Endothelial cell of umbilical vein (primary cell): ENCODE measurements at regions not wholly inside any gene's neighbourhood (a gene's known extent, or its start where the extent isn't known, plus 50 kb on each side); places are given as distances from the start of the nearest gene placed in this dataset.

Experiments
- BruUV-seq: library from RNA; stranded (reverse); fragments of 400-500 nt; replicated peaks from 2 replicates; lab custom pipeline; 2021; lab: Mats Ljungman, UMichigan
- CTCF ChIA-PET: fragments of 300-600, 350-600 bp; sonication (Branson Sonifier 250); formaldehyde crosslinking; loops from one replicate; lab custom pipeline; 2021; ENCODE audit warnings: antibody characterized with exemption, inconsistent platforms; lab: Charles Lee
- POLR2A ChIA-PET: fragments of 300-600, 350-600 bp; sonication (Branson Sonifier 250); formaldehyde crosslinking; loops from one replicate; lab custom pipeline; 2021; ENCODE audit warnings: antibody characterized with exemption, inconsistent platforms; lab: Charles Lee
- DNase-seq: peaks from one replicate; pipeline ENCODE4 v3.0.0-alpha.2; 2011; ENCODE audit warnings: low read depth, low spot score
- FAIRE-seq: peaks from 2 replicates; lab custom pipeline; 2011; peaks lifted over from hg19 to GRCh38; lab: Jason Lieb, UNC
- H2AFZ ChIP-seq: 2 replicates; pipeline ENCODE4 v1.6.0; 2012; ENCODE audit warnings: low read depth, low read length, control low read depth, inconsistent platforms
- H3K27ac ChIP-seq: 2 replicates; pipeline ENCODE4 v1.5.1; 2011; ENCODE audit warnings: low read depth, mild to moderate bottlenecking, control low read depth, low read length, moderate library complexity; ENCODE audit not compliant: insufficient read depth
- H3K27me3 ChIP-seq, 2 experiments: 2 replicates each; pipeline versions ENCODE4 v1.6.0 to v1.6.1; 2011; ENCODE audit warnings: low read length in 2 of 2, mixed read lengths in 1 of 2; ENCODE audit not compliant: control insufficient read depth in 2 of 2, insufficient read depth in 2 of 2
- H3K36me3 ChIP-seq, 2 experiments: 2 replicates in 1 of 2; 3 replicates in 1 of 2; pipeline ENCODE4 v1.5.1; 2011; ENCODE audit warnings: low read length in 2 of 2, mild to moderate bottlenecking in 1 of 2, moderate library complexity in 1 of 2; ENCODE audit not compliant: control insufficient read depth in 2 of 2, insufficient read depth in 2 of 2; ENCODE audit errors: extremely low read depth in 1 of 2
- H3K4me1 ChIP-seq: 3 replicates; pipeline ENCODE4 v1.5.1; 2011; ENCODE audit warnings: mild to moderate bottlenecking, low read length; ENCODE audit not compliant: control insufficient read depth, insufficient read depth; ENCODE audit errors: extremely low read depth
- H3K4me2 ChIP-seq: 2 replicates; pipeline ENCODE4 v1.6.1; 2011; ENCODE audit warnings: low read length, control low read depth, mixed read lengths; ENCODE audit not compliant: insufficient read depth
- H3K4me3 ChIP-seq, 3 experiments: fragments of 200-600 bp in 1 of 3; sonication (generic), shearing (Covaris generic) in 1 of 3; replicated peaks in 1 of 3; 2 replicates each; pipeline ENCODE4 v1.5.1; 2011 to 2016; ENCODE audit warnings: control low read depth in 3 of 3, low read length in 3 of 3, mild to moderate bottlenecking in 2 of 3, inconsistent platforms in 1 of 3, low read depth in 1 of 3, moderate library complexity in 1 of 3; ENCODE audit not compliant: insufficient read depth in 1 of 3
- H3K79me2 ChIP-seq: 2 replicates; pipeline ENCODE4 v1.6.0; 2012; ENCODE audit warnings: low read length, inconsistent platforms; ENCODE audit not compliant: control insufficient read depth, insufficient read depth
- H3K9ac ChIP-seq: replicated peaks from 2 replicates; pipeline ENCODE3; 2011; ENCODE audit warnings: low read length, control low read depth; ENCODE audit not compliant: insufficient read depth; ENCODE audit errors: extremely low read depth
- H3K9me1 ChIP-seq: replicated peaks from 3 replicates; pipeline ENCODE4 v1.6.0; 2011; ENCODE audit warnings: mild to moderate bottlenecking, low read length; ENCODE audit not compliant: control insufficient read depth, insufficient read depth; ENCODE audit errors: extremely low read depth
- H3K9me3 ChIP-seq: replicated peaks from 2 replicates; pipeline ENCODE4 v1.5.1; 2012; ENCODE audit warnings: low read length, inconsistent platforms; ENCODE audit not compliant: control insufficient read depth, insufficient read depth
- H4K20me1 ChIP-seq: replicated peaks from 2 replicates; pipeline ENCODE3; 2011; ENCODE audit warnings: mild to moderate bottlenecking, low read length; ENCODE audit not compliant: control insufficient read depth, insufficient read depth; ENCODE audit errors: extremely low read depth
- EZH2 ChIP-seq: IDR thresholded peaks from 2 replicates; pipeline ENCODE4 v1.6.1; 2012; ENCODE audit warnings: borderline replicate concordance, low read depth, mild to moderate bottlenecking, moderate library complexity, low read length, inconsistent platforms; ENCODE audit not compliant: severe bottlenecking
- FOS ChIP-seq: IDR thresholded peaks from 2 replicates; pipeline ENCODE4 v1.6.1; 2011; ENCODE audit warnings: mild to moderate bottlenecking, low read length, moderate library complexity, borderline replicate concordance; ENCODE audit not compliant: insufficient read depth
- GATA2 ChIP-seq: IDR thresholded peaks from 2 replicates; pipeline ENCODE4 v1.7.0; 2011; ENCODE audit warnings: low read depth, mild to moderate bottlenecking, moderate library complexity, mixed read lengths, low read length; ENCODE audit not compliant: insufficient read length, insufficient read depth
- JUN ChIP-seq: IDR thresholded peaks from 2 replicates; pipeline ENCODE4 v1.6.1; 2011; ENCODE audit warnings: borderline replicate concordance, low read depth; ENCODE audit not compliant: insufficient read length, insufficient read depth
- MAX ChIP-seq: IDR thresholded peaks from 2 replicates; pipeline ENCODE4 v1.6.1; 2011; ENCODE audit not compliant: insufficient read depth, insufficient read length
- MYC ChIP-seq: IDR thresholded peaks from one replicate; pipeline ENCODE4 v1.6.1; 2011; ENCODE audit warnings: mild to moderate bottlenecking, low read depth, low read length
- POLR2A ChIP-seq: IDR thresholded peaks from 2 replicates; pipeline ENCODE4 v1.6.1; 2012; ENCODE audit warnings: low read depth, mild to moderate bottlenecking, control low read depth, low read length
- POLR2AphosphoS5 ChIP-seq: IDR thresholded peaks from 2 replicates; pipeline ENCODE4 v1.6.1; 2012; ENCODE audit warnings: low read depth, mild to moderate bottlenecking, control low read depth, low read length, moderate library complexity; ENCODE audit not compliant: insufficient read depth
- dilution Hi-C: fragments of 300-500 bp; cut with MboI; formaldehyde crosslinking; loops from one replicate; pipeline ENCODE4 v1.15.0; 2019; ENCODE audit warnings: low sequenced_read_pairs; ENCODE audit not compliant: extremely low pct_ligation_motif_present
- intact Hi-C: fragments of 100-400 bp; cut with micrococcal nuclease; formaldehyde crosslinking; loops from one replicate; pipeline ENCODE4 v1.10.0; 2022
- TF ChIP-seq, protein P1 (sequence below), 2 donors: IDR thresholded peaks; 1 replicate in 1 of 2; 2 replicates in 1 of 2; pipeline ENCODE4 v1.5.1; 2011; ENCODE audit warnings: low read length in 2 of 2, mild to moderate bottlenecking in 2 of 2, moderate library complexity in 2 of 2, control low read depth in 1 of 2, inconsistent platforms in 1 of 2, low read depth in 1 of 2; ENCODE audit not compliant: insufficient read depth in 1 of 2; ENCODE audit errors: extremely low read depth in 1 of 2

DNA sequence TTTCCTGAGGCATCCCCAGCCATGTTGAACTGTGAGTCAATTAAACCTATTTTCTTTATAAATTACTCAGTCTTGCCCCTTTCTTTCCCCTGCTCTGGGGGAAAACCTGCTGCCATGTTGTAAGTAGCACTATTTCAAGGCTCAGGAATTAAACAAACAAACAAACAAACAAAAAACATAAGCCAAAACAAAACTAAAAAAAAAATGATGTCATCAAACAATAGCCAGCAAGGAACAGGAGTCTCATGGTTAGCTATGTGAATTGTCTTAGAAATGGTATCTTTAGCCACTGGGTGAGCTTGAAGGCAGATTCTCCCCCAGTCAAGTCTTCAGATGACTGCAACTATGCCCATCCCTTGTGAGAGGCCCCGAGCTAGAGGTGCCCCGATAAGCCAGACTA is 823.4 kb upstream of the ZEB2 start:
- Histone ChIP-seq H3K36me3 (no peaks in the 10 kb centered on the region), H3K9me1 (no peaks in the 10 kb centered on the region), H3K4me2 (no peak overlapping the region), H3K27ac (no peak overlapping the region), H3K9ac (no peak overlapping the region), H3K9me3 (no peaks in the 10 kb centered on the region), H4K20me1 (no peaks in the 10 kb centered on the region), H3K4me3 (no peak overlapping the region), H2AFZ (no peak overlapping the region), H3K79me2 (no peaks in the 10 kb centered on the region), H3K27me3 (no peaks in the 10 kb centered on the region), H3K4me1 (no peaks in the 10 kb centered on the region)
- POLR2A ChIA-PET = no interaction called here
- TF ChIP-seq MYC (no peak), GATA2 (no peak), FOS (no peak), EZH2 (no peak), POLR2A (no peak), MAX (no peak), JUN (no peak), POLR2AphosphoS5 (no peak)
- TF ChIP-seq, protein P1, sequence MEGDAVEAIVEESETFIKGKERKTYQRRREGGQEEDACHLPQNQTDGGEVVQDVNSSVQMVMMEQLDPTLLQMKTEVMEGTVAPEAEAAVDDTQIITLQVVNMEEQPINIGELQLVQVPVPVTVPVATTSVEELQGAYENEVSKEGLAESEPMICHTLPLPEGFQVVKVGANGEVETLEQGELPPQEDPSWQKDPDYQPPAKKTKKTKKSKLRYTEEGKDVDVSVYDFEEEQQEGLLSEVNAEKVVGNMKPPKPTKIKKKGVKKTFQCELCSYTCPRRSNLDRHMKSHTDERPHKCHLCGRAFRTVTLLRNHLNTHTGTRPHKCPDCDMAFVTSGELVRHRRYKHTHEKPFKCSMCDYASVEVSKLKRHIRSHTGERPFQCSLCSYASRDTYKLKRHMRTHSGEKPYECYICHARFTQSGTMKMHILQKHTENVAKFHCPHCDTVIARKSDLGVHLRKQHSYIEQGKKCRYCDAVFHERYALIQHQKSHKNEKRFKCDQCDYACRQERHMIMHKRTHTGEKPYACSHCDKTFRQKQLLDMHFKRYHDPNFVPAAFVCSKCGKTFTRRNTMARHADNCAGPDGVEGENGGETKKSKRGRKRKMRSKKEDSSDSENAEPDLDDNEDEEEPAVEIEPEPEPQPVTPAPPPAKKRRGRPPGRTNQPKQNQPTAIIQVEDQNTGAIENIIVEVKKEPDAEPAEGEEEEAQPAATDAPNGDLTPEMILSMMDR (IDR thresholded peaks at IDR 0.05; ENCODE audit: extremely low read depth in 1 of 2, insufficient read depth in 1 of 2, low read depth in 1 of 2, low read length in 2 of 2) = no peak
- intact Hi-C loops = no loop called here
- CTCF ChIA-PET = interaction anchor here (1.1 kb wide), 1 partner anchor 11 kb away, joined by 3 read pairs; no protein-coding TSS in a partner anchor
- dilution Hi-C loops = no loop called here
- BruUV-seq = no TSS peak
- DNase-seq (no peak), FAIRE-seq (no peak)
